HFFc6 (cell line): ENCODE measurements at regions not wholly inside any gene's neighbourhood (a gene's known extent, or its start where the extent isn't known, plus 50 kb on each side); places are given as distances from the start of the nearest gene placed in this dataset.
"Not testable (repeated sequence)": the region's sequence is repeated elsewhere in the genome, so short reads cannot be mapped to it uniquely, and the experiment has no call there.

Experiments used
- DNase-seq: peaks from one replicate; pipeline ENCODE4 v3.0.0-alpha.2; 2018
- H3K27ac Mint-ChIP-seq: 2 replicates; pipeline ENCODE4 v1.8.0; 2020; ENCODE audit warnings: mild to moderate bottlenecking, mixed read lengths
- H3K27me3 Mint-ChIP-seq: 2 replicates; pipeline ENCODE4 v1.8.0; 2021; ENCODE audit warnings: mild to moderate bottlenecking, moderate library complexity, mixed read lengths; ENCODE audit not compliant: insufficient read depth
- H3K36me3 Mint-ChIP-seq: 2 replicates; pipeline ENCODE4 v1.8.0; 2021; ENCODE audit warnings: low read depth, mixed read lengths
- H3K4me1 Mint-ChIP-seq: 2 replicates; pipeline ENCODE4 v1.8.0; 2020; ENCODE audit warnings: low read depth, mixed read lengths
- H3K4me3 Mint-ChIP-seq: 2 replicates; pipeline ENCODE4 v1.8.0; 2020; ENCODE audit warnings: mild to moderate bottlenecking, moderate library complexity, mixed read lengths
- H3K9me3 Mint-ChIP-seq: 2 replicates; pipeline ENCODE4 v1.8.0; 2020; ENCODE audit warnings: mild to moderate bottlenecking, mixed read lengths
- TF ChIP-seq, protein P1 (sequence below): fragments of 200-600 bp; sonication (generic); IDR thresholded peaks from 2 replicates; pipeline ENCODE4 v1.5.0; 2021; ENCODE audit warnings: antibody characterized with exemption, mild to moderate bottlenecking

DNA sequence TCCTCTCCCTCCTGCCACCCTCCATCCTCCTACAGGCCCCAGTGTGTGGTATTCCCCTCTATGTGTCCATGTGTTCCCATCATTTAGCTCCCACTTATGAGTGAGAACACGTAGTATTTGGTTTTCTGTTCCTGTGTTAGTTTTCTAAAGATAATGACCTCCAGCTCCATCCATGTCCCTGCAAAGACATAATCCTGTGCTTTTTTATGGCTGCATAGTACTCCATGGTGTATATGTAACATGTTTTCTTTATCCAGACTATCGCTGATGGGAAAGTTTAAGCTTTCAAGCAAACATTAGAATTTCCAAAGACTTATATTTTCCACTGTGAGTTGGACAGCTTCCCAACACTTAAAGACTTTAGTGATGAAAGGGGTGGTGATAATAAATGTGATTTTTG, 105.9 kb upstream of the PIAS1 start:
- DNase-seq, result no peak
- H3K9me3 Mint-ChIP-seq, result no peaks in the 10 kb centered on the region
- H3K4me1 Mint-ChIP-seq, result peaks cover 26% of the 10 kb centered on the region
- H3K27ac Mint-ChIP-seq, result no peak overlapping the region
- peaks cover 7% of the 10 kb centered on the region; the same call in 1 of the 2 replicates for H3K27me3 Mint-ChIP-seq
- no peaks in the 10 kb centered on the region for H3K36me3 Mint-ChIP-seq
- TF ChIP-seq, protein P1, sequence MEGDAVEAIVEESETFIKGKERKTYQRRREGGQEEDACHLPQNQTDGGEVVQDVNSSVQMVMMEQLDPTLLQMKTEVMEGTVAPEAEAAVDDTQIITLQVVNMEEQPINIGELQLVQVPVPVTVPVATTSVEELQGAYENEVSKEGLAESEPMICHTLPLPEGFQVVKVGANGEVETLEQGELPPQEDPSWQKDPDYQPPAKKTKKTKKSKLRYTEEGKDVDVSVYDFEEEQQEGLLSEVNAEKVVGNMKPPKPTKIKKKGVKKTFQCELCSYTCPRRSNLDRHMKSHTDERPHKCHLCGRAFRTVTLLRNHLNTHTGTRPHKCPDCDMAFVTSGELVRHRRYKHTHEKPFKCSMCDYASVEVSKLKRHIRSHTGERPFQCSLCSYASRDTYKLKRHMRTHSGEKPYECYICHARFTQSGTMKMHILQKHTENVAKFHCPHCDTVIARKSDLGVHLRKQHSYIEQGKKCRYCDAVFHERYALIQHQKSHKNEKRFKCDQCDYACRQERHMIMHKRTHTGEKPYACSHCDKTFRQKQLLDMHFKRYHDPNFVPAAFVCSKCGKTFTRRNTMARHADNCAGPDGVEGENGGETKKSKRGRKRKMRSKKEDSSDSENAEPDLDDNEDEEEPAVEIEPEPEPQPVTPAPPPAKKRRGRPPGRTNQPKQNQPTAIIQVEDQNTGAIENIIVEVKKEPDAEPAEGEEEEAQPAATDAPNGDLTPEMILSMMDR, result no peak
- no peak overlapping the region for H3K4me3 Mint-ChIP-seq

- H3K4me3 Mint-ChIP-seq, H3K36me3 Mint-ChIP-seq, H3K27ac Mint-ChIP-seq, DNase-seq, H3K9me3 Mint-ChIP-seq, H3K27me3 Mint-ChIP-seq: not testable (repeated sequence)
- H3K4me1 Mint-ChIP-seq, result peaks cover 23% of the 10 kb centered on the region
These were observed 102.9 kb upstream of the PIAS1 start for GRCh38 chr15:67951187-67951586.

DNA sequence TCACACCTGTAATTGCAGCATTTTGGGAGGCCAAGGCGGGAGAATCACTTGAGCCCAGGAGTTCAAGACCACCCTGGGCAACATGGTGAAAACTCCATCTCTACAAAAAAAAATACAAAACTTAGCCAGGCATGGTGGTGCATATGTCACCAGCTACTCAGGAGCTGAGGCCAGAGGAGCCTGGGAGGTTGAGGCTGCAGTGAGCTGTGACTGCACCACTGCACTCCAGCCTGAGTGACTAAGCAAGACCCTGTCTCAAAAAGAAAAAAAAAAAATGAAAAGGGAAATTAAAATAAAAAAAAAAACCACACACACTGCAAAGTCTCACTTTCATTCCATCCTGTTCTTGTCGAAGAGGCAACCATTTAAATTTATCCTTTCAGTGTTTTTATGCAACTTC, 100.8 kb upstream of the PIAS1 start:
- Mint-ChIP-seq H3K4me1 (peaks cover 14% of the 10 kb centered on the region), H3K4me3 (no peak overlapping the region), H3K27ac (no peak overlapping the region), H3K36me3 (no peaks in the 10 kb centered on the region), H3K9me3 (no peaks in the 10 kb centered on the region), H3K27me3 (peaks cover 14% of the 10 kb centered on the region)
- TF ChIP-seq, protein P1, result no peak
- DNase-seq, result no peak

- Mint-ChIP-seq H3K4me3 (no peak overlapping the region), H3K36me3 (no peaks in the 10 kb centered on the region), H3K27ac (no peak overlapping the region), H3K9me3 (no peaks in the 10 kb centered on the region), H3K4me1 (peaks cover 14% of the 10 kb centered on the region), H3K27me3 (peaks cover 15% of the 10 kb centered on the region)
- DNase-seq, result no peak
- TF ChIP-seq, protein P1, result no peak
These were observed 98.9 kb upstream of the PIAS1 start for GRCh38 chr15:67955252-67955651.

DNA sequence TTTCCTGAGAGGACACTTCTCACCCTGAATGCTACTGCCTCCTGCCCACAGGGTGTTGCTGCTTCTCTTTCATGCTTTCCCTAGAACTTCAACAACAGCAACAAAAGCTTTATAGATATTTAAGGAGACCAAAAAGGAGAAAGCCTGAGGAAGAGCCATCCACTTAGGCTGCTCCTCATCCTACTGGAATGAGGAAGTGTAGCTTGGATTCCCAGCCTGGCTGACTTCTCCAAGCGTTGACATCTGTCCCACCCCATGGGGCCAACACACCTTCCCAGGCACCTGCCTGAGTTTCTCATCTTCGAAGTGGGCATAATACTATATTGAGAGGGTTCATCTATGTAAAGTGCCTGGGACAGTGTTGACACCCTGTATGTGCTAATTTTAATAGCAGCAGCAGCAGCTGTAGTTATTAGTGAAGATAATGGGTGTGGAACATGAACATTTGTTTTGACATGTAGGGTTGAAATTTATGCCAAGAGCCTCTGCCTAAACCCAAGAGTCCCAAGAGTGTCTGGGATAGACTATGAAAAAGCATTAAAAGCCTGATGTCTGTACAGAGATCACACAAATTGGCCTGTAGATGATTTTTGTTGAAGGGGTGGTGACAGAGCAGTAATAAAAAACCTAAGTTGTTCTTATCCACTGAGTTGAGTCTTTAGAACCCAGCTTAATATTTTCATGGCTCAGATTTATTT, 96.5 kb upstream of the PIAS1 start:
- Mint-ChIP-seq H3K4me3 (no peak overlapping the region), H3K9me3 (no peaks in the 10 kb centered on the region), H3K36me3 (no peaks in the 10 kb centered on the region), H3K4me1 (peaks cover 14% of the 10 kb centered on the region), H3K27me3 (peaks cover 15% of the 10 kb centered on the region), H3K27ac (no peak overlapping the region)
- no peak for DNase-seq
- TF ChIP-seq, protein P1, result no peak

GRCh38 chr15:67967871-67968431, 86.2 kb upstream of the PIAS1 start:
- TF ChIP-seq, protein P1, result no peak
- Mint-ChIP-seq H3K4me3 (peak overlapping the region; percentile 85), H3K27ac (no peak overlapping the region), H3K27me3 (peaks cover 11% of the 10 kb centered on the region), H3K9me3 (no peaks in the 10 kb centered on the region), H3K4me1 (peaks cover 15% of the 10 kb centered on the region), H3K36me3 (no peaks in the 10 kb centered on the region)
- peak; percentile 45 for DNase-seq
